Gastroesophageal sphincter (tissue), 3 donors: ENCODE measurements at regions not wholly inside any gene's neighbourhood (a gene's known extent, or its start where the extent isn't known, plus 50 kb on each side); places are given as distances from the start of the nearest gene placed in this dataset.

Source experiments
- EP300 ChIP-seq: sonication (generic); formaldehyde crosslinking; IDR thresholded peaks from one replicate; pipeline ENCODE4 v1.6.1; 2017; ENCODE audit warnings: antibody characterized with exemption, mild to moderate bottlenecking
- POLR2A ChIP-seq, 2 donors: fragments of 450-650 bp; IDR thresholded peaks; one replicate each; pipeline ENCODE4 v1.6.1; 2017; ENCODE audit warnings: antibody characterized with exemption in 2 of 2, mild to moderate bottlenecking in 2 of 2, moderate library complexity in 1 of 2
- POLR2AphosphoS5 ChIP-seq: sonication (generic); formaldehyde crosslinking; IDR thresholded peaks from one replicate; pipeline ENCODE4 v1.6.1; 2017; ENCODE audit warnings: antibody characterized with exemption
- TF ChIP-seq, protein P1 (sequence below), 4 experiments: fragments of 200-600 bp in 2 of 4; fragments of 450-650 bp in 2 of 4; sonication (generic) in 1 of 4; IDR thresholded peaks; one replicate each; pipeline ENCODE4 v1.5.1; 2017 to 2019; ENCODE audit warnings: antibody characterized with exemption in 4 of 4, mild to moderate bottlenecking in 2 of 4, moderate library complexity in 2 of 4

DNA sequence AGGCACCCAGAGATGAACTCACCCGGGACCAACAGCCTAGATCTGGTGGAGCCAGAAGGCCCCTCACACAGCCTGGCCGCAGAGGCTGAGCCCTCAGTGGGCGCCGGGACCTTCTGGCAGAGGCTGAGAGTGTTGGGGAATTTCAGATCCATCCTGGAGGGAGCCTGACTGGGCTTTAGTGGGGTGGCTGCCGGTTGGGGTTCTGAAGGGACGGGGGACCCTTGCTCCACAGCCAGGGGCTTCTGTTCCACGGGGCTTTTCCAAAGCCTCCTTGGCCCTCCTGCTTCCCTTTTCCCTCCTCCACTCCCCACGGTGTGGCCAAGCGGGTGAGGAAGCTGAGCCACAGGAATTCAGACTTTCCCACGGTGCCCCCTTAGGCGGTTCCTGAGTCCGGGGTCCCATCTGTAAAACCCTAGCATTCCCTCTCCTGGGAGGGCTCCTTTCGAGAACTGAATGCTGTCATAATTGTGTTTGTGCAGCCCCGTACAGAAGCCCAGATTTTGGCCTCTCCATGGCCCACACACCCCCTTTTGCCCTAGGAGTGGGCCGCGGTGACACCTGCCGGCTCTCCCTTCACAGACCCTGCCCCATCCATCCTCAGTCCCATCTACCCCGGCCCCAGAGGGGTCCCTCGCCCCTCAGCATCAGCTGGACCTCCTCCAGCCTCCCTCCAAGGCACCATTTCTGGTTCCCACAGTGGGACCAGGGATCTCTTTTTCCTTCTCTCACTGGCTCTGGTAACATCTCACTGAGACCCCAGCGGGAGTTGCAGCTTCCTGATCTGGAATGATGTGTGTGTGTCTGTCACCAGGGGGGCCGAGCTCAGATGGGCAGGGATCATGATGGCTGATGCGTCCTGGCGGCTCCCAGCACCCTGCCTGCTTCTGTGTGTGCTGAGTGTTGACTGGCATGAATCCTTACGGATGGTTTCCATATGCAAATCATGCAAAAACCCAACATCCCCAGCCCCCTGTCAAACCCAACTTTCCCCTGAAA lies 1048.4 kb downstream of the TBC1D22A start:
- TF ChIP-seq POLR2AphosphoS5 = no peak
- TF ChIP-seq, protein P1, sequence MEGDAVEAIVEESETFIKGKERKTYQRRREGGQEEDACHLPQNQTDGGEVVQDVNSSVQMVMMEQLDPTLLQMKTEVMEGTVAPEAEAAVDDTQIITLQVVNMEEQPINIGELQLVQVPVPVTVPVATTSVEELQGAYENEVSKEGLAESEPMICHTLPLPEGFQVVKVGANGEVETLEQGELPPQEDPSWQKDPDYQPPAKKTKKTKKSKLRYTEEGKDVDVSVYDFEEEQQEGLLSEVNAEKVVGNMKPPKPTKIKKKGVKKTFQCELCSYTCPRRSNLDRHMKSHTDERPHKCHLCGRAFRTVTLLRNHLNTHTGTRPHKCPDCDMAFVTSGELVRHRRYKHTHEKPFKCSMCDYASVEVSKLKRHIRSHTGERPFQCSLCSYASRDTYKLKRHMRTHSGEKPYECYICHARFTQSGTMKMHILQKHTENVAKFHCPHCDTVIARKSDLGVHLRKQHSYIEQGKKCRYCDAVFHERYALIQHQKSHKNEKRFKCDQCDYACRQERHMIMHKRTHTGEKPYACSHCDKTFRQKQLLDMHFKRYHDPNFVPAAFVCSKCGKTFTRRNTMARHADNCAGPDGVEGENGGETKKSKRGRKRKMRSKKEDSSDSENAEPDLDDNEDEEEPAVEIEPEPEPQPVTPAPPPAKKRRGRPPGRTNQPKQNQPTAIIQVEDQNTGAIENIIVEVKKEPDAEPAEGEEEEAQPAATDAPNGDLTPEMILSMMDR (IDR thresholded peaks at IDR 0.05) = no peak
- no peak for TF ChIP-seq EP300
- TF ChIP-seq POLR2A (IDR thresholded peaks at IDR 0.05) = no peak
